Neuronal stem cell (in vitro differentiated cells): ENCODE measurements at regions not wholly inside any gene's neighbourhood (a gene's known extent, or its start where the extent isn't known, plus 50 kb on each side); places are given as distances from the start of the nearest gene placed in this dataset.
A peak's percentile ranks its signal among the peaks of the same experiment; 100 is the strongest.

Source experiments
- DNase-seq: peaks from one replicate; pipeline ENCODE4 v3.0.0-alpha.2; 2013; ENCODE audit warnings: low spot score
- H2AFZ ChIP-seq: one replicate; pipeline ENCODE4 v1.6.1; 2013; ENCODE audit warnings: mild to moderate bottlenecking, low read length, inconsistent platforms
- H2AK5ac ChIP-seq: 2 replicates; pipeline ENCODE4 v1.6.1; 2013; ENCODE audit warnings: low read depth, mild to moderate bottlenecking, inconsistent platforms, low read length, moderate library complexity, mixed read lengths
- H2BK120ac ChIP-seq: 2 replicates; pipeline ENCODE4 v1.6.1; 2013; ENCODE audit warnings: low read depth, mild to moderate bottlenecking, inconsistent platforms, low read length, moderate library complexity, mixed read lengths
- H2BK12ac ChIP-seq: one replicate; pipeline ENCODE4 v1.6.1; 2013; ENCODE audit warnings: low read length, inconsistent platforms
- H2BK15ac ChIP-seq: 2 replicates; pipeline ENCODE4 v1.6.1; 2013; ENCODE audit warnings: mild to moderate bottlenecking, low read length, inconsistent platforms, mixed read lengths
- H2BK5ac ChIP-seq: one replicate; pipeline ENCODE4 v1.6.1; 2013; ENCODE audit warnings: inconsistent platforms, mild to moderate bottlenecking, low read length, moderate library complexity
- H3K14ac ChIP-seq: one replicate; pipeline ENCODE4 v1.6.1; 2013; ENCODE audit warnings: low read length, inconsistent platforms
- H3K18ac ChIP-seq: 2 replicates; pipeline ENCODE4 v1.6.1; 2013; ENCODE audit warnings: low read length, inconsistent platforms
- H3K23ac ChIP-seq: 2 replicates; pipeline ENCODE4 v1.6.1; 2013; ENCODE audit warnings: low read depth, mild to moderate bottlenecking, mixed read lengths, low read length, inconsistent platforms; ENCODE audit not compliant: poor library complexity
- H3K27ac ChIP-seq: replicated peaks from 3 replicates; pipeline ENCODE4 v1.5.1; 2013; ENCODE audit warnings: low read length, inconsistent platforms
- H3K27me3 ChIP-seq, 3 experiments: 2 replicates each; pipeline ENCODE4 v1.6.1; 2013; ENCODE audit warnings: low read length in 3 of 3, mild to moderate bottlenecking in 2 of 3, inconsistent platforms in 1 of 3, low read depth in 1 of 3, mixed read lengths in 1 of 3, moderate library complexity in 1 of 3; ENCODE audit not compliant: control insufficient read depth in 3 of 3, insufficient read depth in 3 of 3
- H3K36me3 ChIP-seq, 2 donors: replicated peaks in 1 of 2; 2 replicates each; pipeline ENCODE4 v1.6.1; 2013; ENCODE audit warnings: low read length in 2 of 2; ENCODE audit not compliant: control insufficient read depth in 2 of 2, insufficient read depth in 2 of 2
- H3K4ac ChIP-seq: 2 replicates; pipeline ENCODE4 v1.6.1; 2013; ENCODE audit warnings: inconsistent platforms, mild to moderate bottlenecking, low read length, moderate library complexity
- H3K4me1 ChIP-seq, 2 donors: 1 replicate in 1 of 2; 2 replicates in 1 of 2; pipeline ENCODE4 v1.6.1; 2013; ENCODE audit warnings: low read length in 2 of 2, low read depth in 1 of 2; ENCODE audit not compliant: control insufficient read depth in 2 of 2, insufficient read depth in 1 of 2
- H3K4me2 ChIP-seq: one replicate; pipeline ENCODE4 v1.6.1; 2013; ENCODE audit warnings: mild to moderate bottlenecking, low read length, inconsistent platforms; ENCODE audit not compliant: insufficient read depth, poor library complexity, severe bottlenecking
- H3K4me3 ChIP-seq, 2 donors: 2 replicates each; pipeline ENCODE4 v1.5.1; 2013; ENCODE audit warnings: low read length in 2 of 2, mild to moderate bottlenecking in 2 of 2, inconsistent platforms in 1 of 2, moderate library complexity in 1 of 2
- H3K79me1 ChIP-seq: one replicate; pipeline ENCODE4 v1.6.1; 2013; ENCODE audit warnings: low read depth, mild to moderate bottlenecking, inconsistent platforms, low read length, moderate library complexity
- H3K9ac ChIP-seq: one replicate; pipeline ENCODE4 v1.6.1; 2013; ENCODE audit warnings: mild to moderate bottlenecking, low read depth, low read length, inconsistent platforms; ENCODE audit not compliant: poor library complexity
- H3K9me3 ChIP-seq, 2 donors: replicated peaks in 1 of 2; 2 replicates each; pipeline versions ENCODE3 to v1.6.1; 2013; ENCODE audit warnings: low read length in 2 of 2, mild to moderate bottlenecking in 2 of 2, inconsistent platforms in 1 of 2, low read depth in 1 of 2, mixed read lengths in 1 of 2, moderate library complexity in 1 of 2; ENCODE audit not compliant: control insufficient read depth in 2 of 2, insufficient read depth in 1 of 2
- H4K8ac ChIP-seq: one replicate; pipeline ENCODE4 v1.6.1; 2013; ENCODE audit warnings: low read depth, mild to moderate bottlenecking, inconsistent platforms, low read length, moderate library complexity
- H4K91ac ChIP-seq: one replicate; pipeline ENCODE4 v1.6.1; 2013; ENCODE audit warnings: low read length, low read depth, mild to moderate bottlenecking, inconsistent platforms; ENCODE audit not compliant: poor library complexity
- whole genome bisulfite sequencing, 2 donors: extraction: QIAGEN DNeasy Blood & Tissue Kit; methylation state at CpG; one replicate each; pipeline ENCODE4 v1.1.7; 2013; ENCODE audit warnings: missing lambda C conversion rate in 2 of 2, mixed read lengths in 1 of 2; ENCODE audit not compliant: insufficient read length in 2 of 2, insufficient replicate concordance in 1 of 2; ENCODE audit errors: extremely low coverage in 2 of 2; 5-methylcytosine and 5-hydroxymethylcytosine counted together

DNA sequence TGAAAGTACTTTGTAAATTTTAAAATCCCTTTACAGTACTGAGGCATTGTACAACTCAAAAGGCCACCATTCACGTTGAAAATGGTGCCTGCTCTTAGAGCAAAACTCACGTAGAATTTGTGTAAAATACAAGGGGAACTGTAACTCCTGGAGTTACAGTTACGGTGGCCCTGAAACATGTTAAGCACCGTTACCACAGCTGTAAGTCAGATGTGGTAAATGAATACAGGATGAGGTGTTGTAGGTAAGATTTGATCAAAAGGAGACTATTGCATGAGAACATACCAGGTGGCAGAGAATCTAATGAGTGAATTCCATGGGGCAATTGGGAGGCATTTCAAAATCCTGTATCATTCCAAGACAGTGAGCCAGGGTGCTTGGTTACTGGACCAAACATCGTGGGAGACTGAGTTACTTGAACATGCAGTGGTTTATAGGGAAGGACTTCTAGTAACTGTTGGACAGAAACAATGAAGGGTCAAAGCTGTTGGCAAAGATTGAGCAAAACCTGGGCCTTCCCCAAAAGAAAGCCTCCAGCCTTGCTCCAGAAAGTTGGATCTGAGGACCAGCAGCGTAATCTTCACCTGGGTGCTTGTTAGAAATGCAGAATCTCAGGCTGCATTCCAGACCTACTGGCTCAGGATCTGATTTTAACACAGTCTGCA lies 535.8 kb upstream of the POU3F3 start:
- Histone ChIP-seq H4K91ac (no peak overlapping the region), H3K9ac (no peak overlapping the region), H2BK120ac (no peak overlapping the region), H3K36me3 (no peaks in the 10 kb centered on the region), H3K27ac (no peak overlapping the region), H2AFZ (no peak overlapping the region), H3K27me3 (no peaks in the 10 kb centered on the region), H2BK12ac (no peak overlapping the region), H3K4ac (no peak overlapping the region), H3K4me1 (peaks cover 7 to 12% of the 10 kb centered on the region in 2 donors), H3K79me1 (no peaks in the 10 kb centered on the region), H3K4me2 (no peak overlapping the region), H3K23ac (no peak overlapping the region), H2AK5ac (no peak overlapping the region), H3K14ac (no peak overlapping the region), H3K18ac (no peak overlapping the region), H2BK5ac (no peak overlapping the region), H2BK15ac (no peak overlapping the region), H4K8ac (no peak overlapping the region), H3K4me3 (no peak overlapping the region), H3K9me3 (no peaks in the 10 kb centered on the region)
- DNase-seq, result no peak
- no CpG with 5 or more reads among the region's 6 CpGs for WGBS, 2 donors

GRCh38 chr2:104321116-104321795 lies 532.7 kb upstream of the POU3F3 start:
- Histone ChIP-seq H2BK15ac (no peak overlapping the region), H2BK120ac (no peak overlapping the region), H3K27me3 (no peaks in the 10 kb centered on the region), H4K8ac (no peak overlapping the region), H3K4me1 (peaks cover 7 to 12% of the 10 kb centered on the region in 2 donors), H3K36me3 (no peaks in the 10 kb centered on the region), H3K9ac (no peak overlapping the region), H3K4me3 (no peak overlapping the region), H4K91ac (no peak overlapping the region), H2BK12ac (no peak overlapping the region), H3K9me3 (no peaks in the 10 kb centered on the region), H3K4ac (no peak overlapping the region), H3K27ac (no peak overlapping the region), H2BK5ac (no peak overlapping the region), H3K18ac (no peak overlapping the region), H3K4me2 (no peak overlapping the region), H2AK5ac (no peak overlapping the region), H3K23ac (no peak overlapping the region), H2AFZ (peak overlapping the region; percentile 83), H3K79me1 (no peaks in the 10 kb centered on the region), H3K14ac (no peak overlapping the region)
- peak; percentile 14 for DNase-seq
- no CpG with 5 or more reads among the region's 9 CpGs for WGBS, 2 donors

DNA sequence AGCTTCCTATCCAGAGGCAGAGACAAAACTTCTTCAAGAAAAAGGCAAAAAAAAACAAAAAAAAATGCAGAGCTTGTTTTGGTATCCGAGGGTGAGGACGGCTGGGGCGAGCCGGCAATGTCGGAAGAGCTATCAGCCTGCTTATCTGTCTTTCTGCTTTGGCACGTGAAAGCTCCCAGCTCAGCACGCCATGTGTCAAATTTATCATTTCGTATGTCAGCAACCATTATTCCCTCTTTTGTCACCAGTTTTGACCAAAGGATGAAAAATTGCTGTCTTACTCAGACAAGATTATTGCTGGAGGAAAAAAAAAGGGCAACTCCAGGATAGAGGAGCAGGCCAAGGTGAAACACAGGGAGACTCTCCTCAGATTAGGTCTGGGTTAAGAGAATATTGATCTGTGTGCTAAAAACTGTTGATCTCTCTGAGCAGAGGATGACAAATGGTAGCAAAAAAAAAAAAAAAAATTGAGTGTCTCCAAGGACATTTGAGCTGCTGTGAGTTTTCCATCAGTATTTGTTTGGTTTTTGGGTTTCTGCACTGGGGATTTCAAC lies 532.0 kb upstream of the POU3F3 start:
- Histone ChIP-seq H2BK5ac (no peak overlapping the region), H3K4me2 (no peak overlapping the region), H3K79me1 (no peaks in the 10 kb centered on the region), H3K27ac (no peak overlapping the region), H2AK5ac (no peak overlapping the region), H3K4ac (no peak overlapping the region), H2BK12ac (no peak overlapping the region), H3K9me3 (no peaks in the 10 kb centered on the region), H4K91ac (no peak overlapping the region), H2BK15ac (no peak overlapping the region), H3K23ac (no peak overlapping the region), H2AFZ (peak overlapping the region; percentile 83), H3K36me3 (no peaks in the 10 kb centered on the region), H3K9ac (no peak overlapping the region), H3K14ac (no peak overlapping the region), H3K18ac (peak overlapping the region; percentile 67), H3K4me3 (no peak overlapping the region), H2BK120ac (no peak overlapping the region), H3K27me3 (no peaks in the 10 kb centered on the region), H3K4me1 (peaks cover 7 to 12% of the 10 kb centered on the region in 2 donors), H4K8ac (no peak overlapping the region)
- no peak for DNase-seq
- no CpG with 5 or more reads among the region's 8 CpGs for WGBS, 2 donors

DNA sequence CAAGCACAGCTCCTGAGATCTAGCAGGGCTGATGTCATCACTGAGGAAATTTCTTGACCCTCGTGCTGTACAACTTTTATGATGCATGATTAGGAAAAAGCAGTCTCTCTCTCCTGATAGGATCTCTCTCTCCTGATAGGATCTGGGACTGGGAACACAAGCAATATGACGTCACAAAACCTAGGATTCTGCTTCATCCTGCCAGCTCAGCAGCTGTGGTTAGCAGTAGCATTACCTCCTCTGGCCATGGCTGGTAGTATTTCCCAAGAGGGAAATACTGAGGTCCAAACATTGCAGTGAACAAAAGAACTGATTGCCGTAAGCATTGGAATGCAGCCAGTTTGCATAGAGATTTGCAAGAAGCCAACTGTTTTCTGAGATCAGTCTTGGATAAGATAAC lies 521.2 kb upstream of the POU3F3 start:
- DNase-seq, result no peak
- no peak overlapping the region for H4K91ac ChIP-seq
- no CpG with 5 or more reads among the region's 3 CpGs for WGBS, 2 donors

More for the DNA sequence above, 521.2 kb upstream of the POU3F3 start:
- H3K23ac ChIP-seq, result no peak overlapping the region
- H3K27me3 ChIP-seq, result no peaks in the 10 kb centered on the region
- no peak overlapping the region for H2AK5ac ChIP-seq
- H4K8ac ChIP-seq, result no peak overlapping the region
- no peak overlapping the region for H3K27ac ChIP-seq
- no peak overlapping the region for H3K4me3 ChIP-seq
- no peak overlapping the region for H3K18ac ChIP-seq
- H3K4me2 ChIP-seq, result no peak overlapping the region
- peaks cover 0 to 3% of the 10 kb centered on the region in 2 donors for H3K9me3 ChIP-seq
- H3K4ac ChIP-seq, result no peak overlapping the region
- H2AFZ ChIP-seq, result peak overlapping the region; percentile 30
- no peak overlapping the region for H2BK12ac ChIP-seq
- H2BK15ac ChIP-seq, result no peak overlapping the region
- no peak overlapping the region for H3K9ac ChIP-seq
- no peak overlapping the region for H2BK5ac ChIP-seq
- H2BK120ac ChIP-seq, result no peak overlapping the region
- H3K4me1 ChIP-seq, result peaks cover 0 to 5% of the 10 kb centered on the region in 2 donors
- H3K14ac ChIP-seq, result no peak overlapping the region
- H3K79me1 ChIP-seq, result no peaks in the 10 kb centered on the region
- H3K36me3 ChIP-seq, result no peaks in the 10 kb centered on the region
